SK-N-DZ (cell line): ENCODE measurements at regions not wholly inside any gene's neighbourhood (a gene's known extent, or its start where the extent isn't known, plus 50 kb on each side); places are given as distances from the start of the nearest gene placed in this dataset.

Experiments
- DNase-seq: peaks from one replicate; pipeline ENCODE4 v3.0.0-alpha.2; 2015; ENCODE audit warnings: low spot score

DNA sequence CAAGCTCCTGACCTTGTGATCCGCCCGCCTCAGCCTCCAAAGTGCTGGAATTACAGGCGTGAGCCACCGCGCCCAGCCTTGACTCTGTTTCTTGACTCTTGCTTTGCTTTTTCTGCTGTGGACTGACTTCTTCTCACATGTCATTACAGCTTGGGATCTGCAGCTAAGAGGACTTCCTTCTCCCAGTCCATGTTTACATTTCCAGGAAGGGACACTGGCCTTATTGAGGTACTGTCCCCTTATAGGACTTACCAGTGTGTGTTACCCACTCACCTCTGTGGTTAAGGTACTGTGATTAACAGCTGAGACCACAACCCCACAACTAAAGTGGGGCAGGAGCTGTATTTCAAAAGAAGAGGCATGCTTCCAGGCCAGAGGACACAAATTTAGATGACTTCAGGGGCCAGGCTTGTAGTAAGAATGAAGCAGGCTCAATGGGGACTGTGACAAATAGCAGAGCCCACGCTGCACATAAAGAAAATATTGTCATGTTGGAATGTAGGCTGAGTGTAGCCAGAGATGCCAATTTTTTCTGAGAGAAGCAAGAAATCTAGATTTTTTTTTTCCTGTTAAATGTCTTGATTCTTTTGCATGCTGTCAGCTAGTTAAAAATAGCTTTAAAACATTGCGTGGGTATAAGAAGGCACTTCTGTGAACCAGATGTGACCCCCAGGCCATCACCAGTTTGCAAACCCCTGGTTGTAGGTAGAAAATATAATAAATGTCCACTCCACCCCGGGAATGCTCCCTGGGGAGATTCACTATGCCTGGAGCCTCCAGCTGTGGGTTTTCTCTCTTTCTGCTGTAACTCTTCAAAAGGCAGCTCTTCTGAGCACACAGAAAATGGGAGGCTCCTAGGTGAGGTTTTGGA is 75.0 kb downstream of the PTPDC1 start:
- peak; percentile 27 for DNase-seq

DNA sequence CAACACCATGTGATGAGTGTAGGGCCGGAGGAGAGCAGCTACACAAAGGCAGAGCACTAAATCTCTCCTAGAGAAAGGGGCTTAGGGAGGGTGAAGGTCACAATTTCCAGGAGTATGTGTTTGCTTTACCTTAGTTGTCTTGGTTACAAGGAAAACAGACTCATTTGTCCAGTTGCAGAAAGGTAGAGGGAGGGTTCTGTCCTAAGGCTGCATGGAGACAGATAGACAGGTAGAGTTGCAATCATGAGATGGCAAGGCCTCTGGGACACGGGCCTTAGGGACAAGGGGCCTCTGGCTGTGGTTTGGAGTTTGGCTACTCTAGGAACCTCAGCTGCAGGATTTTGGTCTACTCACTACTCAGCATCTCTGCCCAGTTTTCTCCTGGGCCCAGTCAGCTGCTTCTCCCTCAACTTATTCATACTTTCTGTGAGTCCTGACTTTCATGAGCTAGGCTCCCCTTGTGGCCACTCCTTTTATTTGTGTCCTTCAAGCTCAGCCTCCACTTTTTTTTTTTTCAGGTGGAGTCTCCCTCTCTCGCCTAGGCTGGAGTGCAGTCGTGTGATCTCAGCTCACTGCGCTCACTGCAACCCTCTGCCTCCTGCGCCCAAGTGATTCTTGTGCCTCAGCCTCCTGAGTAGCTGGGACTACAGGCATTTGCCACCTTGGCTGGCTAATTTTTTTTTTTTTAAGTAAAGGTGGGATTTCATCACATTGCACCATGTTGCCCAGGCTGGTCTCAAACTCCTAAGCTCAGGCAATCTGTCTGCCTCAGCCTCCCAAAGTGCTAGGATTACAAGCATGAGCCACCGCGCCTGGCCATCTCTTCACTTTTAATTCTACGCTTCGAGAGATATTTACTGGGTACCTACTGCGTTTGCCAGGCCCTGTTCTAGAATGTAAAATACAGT is 76.6 kb downstream of the PTPDC1 start:
- no peak for DNase-seq

DNA sequence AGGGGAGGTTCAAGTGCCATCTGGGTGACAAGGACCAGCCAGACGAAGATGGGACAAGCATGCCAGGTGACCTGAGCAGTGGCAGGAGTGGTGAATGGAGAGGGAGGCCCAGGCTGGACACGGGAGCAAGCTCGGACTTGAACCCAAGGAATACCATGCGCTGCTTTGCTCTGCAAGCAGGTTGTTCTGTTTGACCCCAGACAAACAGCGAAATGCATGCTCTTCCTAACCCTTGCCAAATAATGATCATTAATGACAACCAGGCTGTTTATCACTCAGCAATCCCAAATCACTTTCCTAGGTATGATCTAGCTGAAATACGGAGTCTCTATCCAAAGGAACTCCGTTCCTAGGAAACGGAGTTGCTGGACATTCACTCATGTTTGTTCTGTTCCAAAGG is 77.4 kb downstream of the PTPDC1 start:
- no peak for DNase-seq

DNA sequence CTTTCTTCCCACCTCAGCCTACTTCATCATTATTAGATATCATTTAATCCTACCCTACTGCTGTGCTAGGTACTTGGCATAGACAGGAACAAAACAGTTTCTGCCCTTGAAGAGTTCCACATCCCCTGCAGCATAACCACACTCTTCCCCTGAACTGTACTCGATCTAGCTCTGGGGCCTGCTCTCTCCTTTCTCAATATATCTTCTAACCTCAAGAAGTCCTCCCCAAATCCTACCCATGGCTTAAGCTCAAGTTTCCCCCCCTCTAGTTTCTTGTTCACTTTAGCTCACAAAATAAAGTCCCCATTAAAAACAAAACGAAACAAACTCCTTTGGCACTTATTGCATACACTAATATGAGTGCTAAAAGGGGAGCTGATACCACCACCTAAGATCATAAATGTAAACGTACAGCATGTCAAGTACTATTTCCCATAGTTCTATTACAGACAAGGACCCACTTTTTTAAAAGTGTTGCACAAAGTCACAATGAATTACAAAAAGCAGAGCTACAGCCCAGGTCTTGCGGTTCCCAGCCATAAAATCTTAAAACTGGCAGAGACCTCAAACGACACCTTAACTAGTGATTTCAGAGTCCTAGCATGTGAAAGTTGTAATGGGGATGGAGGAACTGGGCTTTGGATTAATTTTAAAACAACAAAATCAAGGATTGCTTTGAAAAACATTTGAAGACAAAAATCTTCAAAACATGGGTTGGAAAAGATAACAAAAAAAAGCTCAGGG is 80.7 kb downstream of the PTPDC1 start:
- DNase-seq: no peak

DNA sequence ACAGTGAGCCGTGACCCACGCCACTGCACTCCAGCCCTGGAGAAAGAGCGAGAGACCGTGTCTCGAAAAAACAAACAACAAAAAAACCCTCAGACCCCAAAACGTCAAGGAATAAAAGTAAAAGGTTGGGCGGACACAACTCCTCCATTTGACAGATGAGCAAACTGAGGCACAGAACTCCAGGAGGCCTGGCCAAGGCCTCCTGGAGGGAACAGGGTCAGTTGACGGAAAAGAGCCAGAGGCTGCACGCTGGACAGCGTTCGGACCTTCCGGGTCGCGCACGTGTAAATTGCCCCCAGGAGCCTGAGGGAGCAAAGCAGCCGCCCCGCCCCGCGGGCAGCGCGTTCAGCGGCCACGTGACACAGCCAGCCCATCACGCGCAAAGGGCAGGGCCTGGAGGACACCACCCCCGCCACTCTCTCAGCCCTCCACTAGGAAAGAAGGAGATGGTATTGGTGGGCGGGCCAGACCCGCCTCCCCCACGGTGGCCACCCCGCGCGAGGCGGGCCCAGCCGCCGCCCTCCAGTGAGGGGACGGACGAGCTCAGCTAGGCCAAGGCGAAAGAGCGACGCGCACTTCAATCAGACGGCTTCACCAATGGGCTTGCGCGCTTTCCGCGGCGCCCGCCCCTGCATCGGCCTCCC is 81.5 kb downstream of the PTPDC1 start:
- DNase-seq: peak; percentile 97

DNA sequence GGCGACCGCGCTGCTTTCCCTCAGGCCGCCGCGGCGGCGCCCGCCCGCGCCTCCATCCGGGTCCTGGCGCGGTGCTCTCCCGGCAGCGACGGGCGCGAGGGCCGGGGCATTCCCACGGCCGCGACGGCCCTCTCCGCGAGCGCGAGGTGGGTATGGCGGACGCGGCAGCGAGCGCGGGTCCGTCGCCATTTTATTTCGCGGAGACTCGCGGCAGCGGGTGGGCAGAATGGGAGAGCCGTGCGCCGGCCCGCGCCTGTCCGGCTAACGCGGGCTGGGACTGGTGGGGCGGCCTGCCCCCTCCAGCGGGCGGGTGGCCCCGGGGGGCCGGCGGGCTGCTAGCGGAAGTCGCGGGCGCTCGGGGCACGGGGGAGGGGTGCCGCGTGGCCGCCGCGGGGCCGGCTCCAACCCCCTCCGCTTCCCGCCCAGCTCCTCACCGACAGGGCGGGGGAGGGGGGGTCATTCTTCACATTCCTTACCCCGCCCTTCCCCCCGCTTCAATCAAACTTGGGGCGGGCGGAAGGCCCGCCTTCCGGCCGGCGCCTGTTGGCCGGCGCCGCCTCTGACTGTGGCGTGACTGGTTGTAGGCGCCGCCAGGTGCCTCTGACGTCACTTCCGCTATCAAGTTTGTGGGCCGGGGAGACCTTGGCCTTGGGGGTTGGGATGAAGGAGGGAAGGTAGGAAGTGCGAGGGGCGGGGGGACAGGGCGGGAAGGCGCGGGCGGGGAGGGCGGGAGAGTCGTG is 82.1 kb downstream of the PTPDC1 start:
- DNase-seq: peak; percentile 98

DNA sequence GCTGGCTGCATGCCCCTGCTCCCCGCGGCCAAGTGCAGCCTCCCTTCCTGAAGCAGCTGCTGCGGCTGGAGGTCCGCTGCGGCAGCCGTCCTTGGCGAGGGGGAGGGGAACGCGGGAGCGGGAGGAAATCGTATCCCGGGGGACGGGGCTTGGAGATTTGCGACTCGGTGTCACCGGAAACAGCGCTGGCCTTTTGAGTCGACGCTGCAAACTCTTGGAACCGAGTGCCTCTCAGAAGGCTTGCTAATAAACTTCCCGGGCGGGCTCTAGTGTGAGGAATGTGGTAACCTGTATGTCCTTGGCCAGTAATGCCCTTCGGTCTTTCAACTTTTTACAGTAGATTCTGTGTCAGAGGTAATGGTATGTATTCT is 82.7 kb downstream of the PTPDC1 start:
- no peak for DNase-seq

DNA sequence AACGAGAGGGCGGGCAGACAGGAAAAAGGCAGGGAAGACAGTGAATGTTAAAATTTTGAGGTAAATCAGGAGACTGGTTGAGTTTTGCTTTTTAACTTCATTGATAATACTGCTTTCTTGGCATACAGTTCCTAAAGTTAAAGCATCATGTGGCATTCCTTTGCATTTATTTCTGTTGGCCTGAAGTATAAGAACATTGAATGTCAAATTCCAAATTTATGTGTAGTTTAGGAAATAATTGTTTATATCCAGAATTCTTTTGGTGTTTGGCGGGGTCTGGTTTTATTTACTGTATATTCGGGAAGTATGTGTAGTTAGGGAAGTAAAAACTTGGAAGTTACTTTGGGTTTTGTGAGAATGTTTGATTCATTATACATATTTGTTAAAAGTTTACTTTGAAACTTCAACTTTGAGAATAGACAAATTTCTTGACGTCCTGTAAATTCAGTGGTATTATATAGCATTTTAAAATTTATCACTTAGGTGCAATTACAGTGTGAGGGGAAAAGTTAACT is 83.2 kb downstream of the PTPDC1 start:
- DNase-seq: no peak

DNA sequence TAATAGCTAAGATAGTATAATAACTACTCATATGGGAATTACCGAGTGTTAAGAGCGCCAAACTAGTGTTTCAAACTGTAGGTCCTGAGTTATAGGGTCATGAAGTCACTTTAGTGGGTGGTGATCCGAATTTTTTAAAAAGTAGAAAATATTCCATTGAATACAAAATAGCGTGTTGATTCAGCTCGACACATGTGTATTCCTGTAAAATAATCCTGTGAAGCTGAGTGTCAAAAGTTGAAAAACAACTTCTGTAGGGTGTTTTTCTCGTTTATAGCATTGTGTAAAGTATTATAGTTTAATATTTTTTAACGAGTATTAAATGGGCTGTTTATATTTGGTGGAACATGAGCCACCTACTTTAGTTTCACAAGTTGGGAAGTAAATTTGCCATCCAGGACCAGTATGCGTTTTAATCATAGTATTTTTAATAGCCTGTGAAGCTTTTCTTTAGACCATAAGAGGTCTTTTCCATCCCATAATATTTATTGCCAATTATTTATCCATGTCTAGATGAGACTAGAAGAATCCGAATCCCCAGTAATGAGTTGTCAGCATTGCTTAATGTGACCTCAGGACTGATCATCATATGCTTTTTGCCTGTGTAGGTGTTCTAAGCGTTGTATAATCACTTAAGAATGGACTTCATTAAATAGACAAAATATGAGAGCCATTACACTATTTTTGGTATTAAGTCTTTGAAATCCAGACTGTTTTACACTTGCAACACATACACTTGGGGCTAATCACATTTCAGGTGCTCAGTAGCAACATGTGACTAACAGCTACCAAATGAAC is 84.1 kb downstream of the PTPDC1 start:
- no peak for DNase-seq

DNA sequence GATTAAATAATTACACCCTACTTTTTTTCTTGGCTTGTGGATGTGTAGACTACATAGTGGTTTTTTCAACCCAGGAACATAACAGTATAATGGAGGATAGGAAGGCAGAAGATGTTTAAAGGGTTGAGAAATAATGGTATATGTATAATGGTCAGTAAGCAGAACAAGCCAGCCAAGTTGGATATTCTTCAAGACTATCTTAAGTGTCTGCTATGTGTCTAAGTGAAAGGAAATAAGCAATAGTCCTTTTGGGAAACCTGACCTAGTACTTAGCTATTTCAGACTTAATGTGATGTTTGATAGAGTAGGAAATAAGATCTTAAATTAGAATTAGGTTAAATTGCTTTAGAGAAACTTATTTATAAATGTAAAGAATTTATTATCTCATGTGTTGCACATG is 85.7 kb downstream of the PTPDC1 start:
- no peak for DNase-seq

DNA sequence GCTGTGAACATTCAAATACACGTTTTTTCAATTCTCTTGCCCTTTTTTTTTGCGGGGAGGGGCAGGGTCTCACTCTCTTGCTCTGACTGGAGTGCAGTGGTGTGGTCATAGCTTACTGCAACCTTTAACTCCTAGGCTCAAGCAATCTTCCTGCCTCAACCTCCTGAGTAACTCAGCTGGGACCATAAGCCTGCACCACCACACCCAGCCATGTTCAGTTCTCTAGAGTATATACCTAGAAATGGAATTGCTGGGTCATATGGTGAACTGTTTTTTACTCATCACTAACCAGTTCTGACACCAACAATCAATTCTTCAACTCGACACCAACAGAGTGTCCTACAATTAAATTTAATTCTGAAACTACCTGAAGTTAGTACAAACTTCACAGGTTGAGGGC is 85.5 kb upstream of the ZNF169 start:
- DNase-seq: no peak

DNA sequence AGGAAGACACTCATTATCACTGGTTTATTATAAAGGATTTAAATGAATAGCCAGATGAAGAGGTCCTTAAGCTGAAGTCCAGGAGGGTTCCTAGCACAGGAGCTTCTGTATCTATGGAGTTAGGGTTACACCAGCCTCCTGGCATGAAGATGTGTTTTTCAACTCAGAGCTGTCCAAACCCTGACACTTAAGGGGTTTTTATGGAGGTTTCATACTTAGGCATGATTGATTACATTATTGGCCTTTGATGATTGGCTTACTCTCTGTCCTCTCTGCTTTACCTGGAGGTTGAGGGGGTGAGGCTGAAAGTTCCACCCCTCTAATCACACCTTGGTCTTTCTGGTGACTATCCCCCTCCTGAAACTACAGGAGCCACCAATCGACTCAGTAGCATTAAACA is 84.9 kb upstream of the ZNF169 start:
- DNase-seq: no peak

DNA sequence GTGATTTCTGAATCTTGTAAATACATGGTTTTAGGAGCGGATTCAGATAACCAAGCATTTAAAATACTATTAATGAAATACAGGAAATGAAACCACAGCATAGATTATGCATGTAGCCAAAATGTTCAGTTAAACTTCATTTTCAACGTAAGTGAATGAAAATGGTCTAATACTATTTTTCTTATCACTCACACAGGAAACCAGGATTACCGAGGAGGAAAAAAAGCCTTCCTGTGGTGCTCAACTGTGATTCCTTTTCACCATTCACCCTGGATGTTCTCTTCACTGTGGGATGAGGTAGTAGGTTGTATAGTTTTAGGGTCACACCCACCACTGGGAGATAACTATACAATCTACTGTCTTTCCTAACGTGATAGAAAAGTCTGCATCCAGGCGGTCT is 83.4 kb upstream of the ZNF169 start:
- DNase-seq: no peak

DNA sequence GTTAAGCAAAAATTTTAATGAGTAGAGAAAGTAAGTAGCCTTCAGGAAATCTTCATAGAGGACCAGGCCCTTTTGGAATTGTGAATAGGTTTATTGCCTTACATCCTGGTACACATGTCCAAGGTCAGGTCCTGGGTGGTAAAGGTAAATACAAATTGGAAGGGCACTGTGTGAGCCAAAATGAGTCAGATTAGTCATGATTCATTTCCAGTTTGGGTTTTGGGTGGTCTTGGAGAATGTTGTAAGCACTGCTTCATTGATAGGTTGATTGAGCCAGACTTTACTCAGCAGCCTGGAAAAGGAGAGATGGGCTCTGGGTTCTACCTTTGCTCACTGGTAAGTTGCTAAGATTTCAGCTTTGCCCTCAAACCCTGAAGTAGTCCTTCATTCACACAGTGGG is 82.5 kb upstream of the ZNF169 start:
- DNase-seq: no peak

DNA sequence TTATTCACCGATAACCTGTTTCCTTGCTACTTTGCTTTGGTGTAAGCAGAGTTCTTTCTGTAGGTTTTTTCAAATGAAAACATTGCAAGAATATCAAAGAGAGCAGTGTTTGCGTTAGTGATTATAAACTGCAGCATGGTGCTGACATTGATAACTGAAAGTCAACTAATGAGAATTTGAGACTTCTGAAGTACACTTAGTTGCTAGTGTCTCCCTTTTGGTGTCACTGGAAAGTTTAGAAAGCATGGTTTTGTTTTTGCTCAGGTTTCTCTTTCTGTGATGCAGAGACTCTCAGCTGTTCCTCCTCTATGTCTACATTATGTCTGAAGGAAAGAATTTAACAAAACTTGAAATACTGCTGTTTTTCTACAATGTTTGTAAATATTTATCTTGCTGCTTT is 80.2 kb upstream of the ZNF169 start:
- DNase-seq: no peak

DNA sequence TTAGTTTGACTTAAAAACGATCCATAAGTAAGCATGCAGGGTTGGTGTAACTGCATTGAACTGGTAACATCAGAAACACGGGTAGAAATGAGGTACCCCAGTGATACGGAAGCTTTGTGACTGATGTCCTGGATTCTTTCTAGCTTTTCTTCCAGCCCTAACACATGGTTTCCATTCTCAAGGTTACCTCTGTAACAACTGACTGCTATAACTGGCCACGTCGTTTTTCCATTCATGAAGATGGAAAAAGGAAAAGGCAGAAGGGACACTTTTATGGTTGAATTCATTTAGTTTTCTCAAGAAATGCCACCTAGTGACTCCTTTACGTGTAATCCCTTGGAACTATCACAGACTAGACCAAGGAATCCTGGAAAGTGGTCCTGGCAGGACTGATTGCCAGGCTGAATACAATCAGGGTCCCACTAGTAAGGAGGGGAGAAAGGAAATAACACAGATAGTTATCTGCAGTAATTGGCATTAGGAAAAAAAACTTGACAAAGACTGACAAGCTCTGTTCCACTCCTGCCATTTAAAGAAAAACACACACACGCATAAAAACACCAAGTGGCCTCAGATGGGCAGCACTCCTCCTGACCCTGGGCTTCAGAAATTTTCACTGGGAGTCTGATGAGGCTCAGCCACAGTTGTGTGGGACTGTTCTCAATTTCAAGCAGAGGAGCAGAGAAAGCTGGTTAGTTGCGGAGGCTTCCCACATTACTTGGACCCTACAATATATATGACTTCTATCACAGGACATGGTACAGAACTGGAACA is 77.5 kb upstream of the ZNF169 start:
- peak; percentile 16 for DNase-seq

DNA sequence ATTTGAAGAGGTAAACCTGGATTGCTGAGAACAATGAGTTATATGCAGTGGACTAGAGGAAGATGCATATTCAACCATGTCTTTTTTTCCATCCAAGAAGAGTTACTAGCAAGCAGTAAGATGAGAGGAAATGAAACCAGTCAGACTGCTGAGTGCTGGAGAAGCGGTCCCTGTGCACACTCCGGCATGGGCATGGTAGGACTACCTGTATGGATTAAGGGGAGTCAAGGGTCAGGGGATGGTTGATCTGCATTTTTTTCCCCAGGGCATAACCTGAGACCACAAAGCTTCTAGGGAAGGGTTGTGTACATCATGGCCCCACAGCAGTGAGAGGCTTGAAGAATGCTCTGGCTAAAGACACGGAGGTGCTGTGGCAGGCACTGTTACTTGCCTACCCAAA is 76.6 kb upstream of the ZNF169 start:
- no peak for DNase-seq

DNA sequence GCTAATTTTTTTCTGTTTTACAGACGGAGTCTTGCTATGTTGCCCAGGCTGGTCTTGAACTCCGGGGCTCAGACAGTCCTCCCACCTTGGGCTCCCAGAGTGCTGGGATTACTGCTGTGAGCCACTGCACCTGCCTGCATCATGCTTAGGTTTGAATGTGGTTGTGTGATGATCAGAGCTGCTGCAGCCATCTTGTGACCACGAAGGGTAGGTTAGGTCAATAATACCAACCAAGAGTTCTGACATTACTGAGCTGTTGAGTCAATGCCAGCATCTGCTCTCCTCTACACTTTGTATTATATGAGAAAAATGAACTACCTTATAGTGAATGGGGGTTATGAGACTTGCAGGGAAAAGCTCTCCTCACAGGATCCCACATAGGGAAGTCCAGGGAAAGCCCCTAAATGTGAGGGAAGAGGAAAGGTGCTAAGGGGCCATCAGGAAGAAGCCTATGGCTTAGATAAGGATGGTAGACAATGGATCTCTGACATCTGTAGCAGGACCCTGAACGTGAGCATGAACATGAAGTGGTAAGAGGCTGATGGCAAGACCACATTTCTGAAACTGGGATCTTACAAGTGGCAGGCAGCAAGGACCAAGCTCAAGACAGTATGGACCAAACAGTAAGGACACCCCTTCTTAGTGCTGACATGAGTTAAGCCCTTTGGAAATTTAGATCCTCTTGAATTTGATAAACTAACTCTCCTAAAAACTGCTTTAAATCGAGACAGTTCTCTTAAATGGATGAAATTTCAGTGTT is 75.7 kb upstream of the ZNF169 start:
- DNase-seq: no peak
